Memory B cell (primary cell): ENCODE measurements at regions not wholly inside any gene's neighbourhood (a gene's known extent, or its start where the extent isn't known, plus 50 kb on each side); places are given as distances from the start of the nearest gene placed in this dataset.

Source experiments
- ATAC-seq: fragments of 150-1000 bp; cut with Tn5 transposase; 2 replicates; pipeline ENCODE4 v1.10.0; 2021; ENCODE audit warnings: low read depth, mild to moderate bottlenecking, moderate library complexity
- DNase-seq, 2 donors: peaks; one replicate each; pipeline ENCODE4 v3.0.0; 2022; ENCODE audit warnings: low spot score in 2 of 2
- H3K27ac Mint-ChIP-seq: one replicate; pipeline ENCODE4 v1.8.0; 2022; ENCODE audit warnings: mild to moderate bottlenecking, moderate library complexity, mixed read lengths
- H3K27me3 Mint-ChIP-seq: one replicate; pipeline ENCODE4 v1.8.0; 2022; ENCODE audit warnings: mixed read lengths
- H3K36me3 Mint-ChIP-seq: one replicate; pipeline ENCODE4 v1.8.0; 2022; ENCODE audit warnings: mild to moderate bottlenecking, mixed read lengths
- H3K4me1 Mint-ChIP-seq: one replicate; pipeline ENCODE4 v1.8.0; 2022; ENCODE audit warnings: mixed read lengths
- H3K4me3 Mint-ChIP-seq: one replicate; pipeline ENCODE4 v1.8.0; 2022; ENCODE audit warnings: mild to moderate bottlenecking, moderate library complexity, mixed read lengths
- H3K9me3 Mint-ChIP-seq: one replicate; pipeline ENCODE4 v1.8.0; 2022; ENCODE audit warnings: mixed read lengths

DNA sequence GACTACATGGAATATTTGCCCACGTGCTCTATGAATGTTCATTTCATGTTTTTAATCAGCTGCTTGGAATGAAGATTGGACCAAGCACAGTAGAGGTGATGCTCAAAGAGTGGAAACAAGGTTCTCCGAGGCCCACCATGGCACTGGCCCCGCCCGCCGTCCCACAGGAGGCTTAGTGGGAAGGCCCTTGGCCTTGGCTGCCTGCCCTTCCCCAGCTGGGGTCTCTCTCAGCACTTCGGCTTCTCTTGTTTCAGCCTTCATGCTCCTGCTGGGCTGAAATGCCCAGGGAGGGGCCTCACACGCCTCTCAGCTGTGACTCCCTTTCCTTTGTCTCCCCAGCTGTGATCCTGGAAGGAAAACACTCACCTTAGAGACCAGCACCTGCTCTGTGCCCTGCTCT is 833.2 kb downstream of the GALR1 start:
- Mint-ChIP-seq H3K4me1 (no peaks in the 10 kb centered on the region), H3K36me3 (no peaks in the 10 kb centered on the region), H3K27ac (no peak overlapping the region), H3K9me3 (no peaks in the 10 kb centered on the region), H3K4me3 (no peak overlapping the region), H3K27me3 (no peaks in the 10 kb centered on the region)
- DNase-seq (no peak), ATAC-seq (no peak)

DNA sequence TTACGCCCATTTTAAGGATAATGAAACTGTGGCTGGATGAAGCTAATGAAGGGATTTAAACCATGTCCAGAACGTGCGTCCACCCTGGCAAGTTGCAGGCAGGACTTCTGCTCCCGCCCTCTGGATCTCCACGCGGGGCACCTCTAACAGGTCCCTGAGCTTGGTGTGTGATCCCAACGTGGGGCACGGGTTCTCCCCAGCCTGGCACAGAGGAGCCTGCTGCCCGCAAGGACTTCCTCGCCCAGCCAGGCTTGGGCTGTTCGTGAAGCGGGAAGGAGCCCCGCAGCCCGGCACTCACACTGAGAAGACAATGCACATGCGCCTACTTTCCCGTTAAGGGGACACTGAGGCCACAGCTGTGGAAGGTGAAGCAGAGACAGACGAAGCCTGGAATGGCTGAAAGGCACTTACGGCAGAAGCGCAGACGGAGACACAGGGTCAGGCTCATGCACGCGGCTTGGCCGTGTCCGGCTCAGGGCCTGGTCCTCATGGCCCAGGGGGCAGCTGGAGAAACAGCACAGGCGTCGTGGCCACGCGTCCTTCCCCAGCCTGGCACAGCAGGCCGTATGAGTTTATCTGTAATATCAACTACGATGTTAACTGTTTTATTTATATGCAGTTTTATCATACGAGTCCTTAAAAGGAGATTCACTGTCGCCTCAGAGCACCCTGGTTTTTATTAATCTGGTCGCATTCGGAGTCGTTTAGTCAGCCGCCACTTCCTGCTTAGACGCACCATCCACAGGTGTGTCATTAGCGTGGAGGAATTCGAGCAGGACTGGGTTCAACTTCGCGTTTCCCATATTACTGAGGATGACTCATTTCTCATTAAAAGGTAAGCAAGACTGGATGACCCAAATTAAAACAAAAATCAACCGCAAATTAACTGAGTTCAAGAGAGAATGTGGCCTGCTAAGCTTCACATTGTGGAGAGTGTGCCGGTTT is 835.9 kb downstream of the GALR1 start:
- Mint-ChIP-seq H3K4me1 (no peaks in the 10 kb centered on the region), H3K36me3 (no peaks in the 10 kb centered on the region), H3K9me3 (peaks cover 2% of the 10 kb centered on the region), H3K27me3 (no peaks in the 10 kb centered on the region), H3K4me3 (no peak overlapping the region), H3K27ac (no peak overlapping the region)
- no peak for ATAC-seq
- DNase-seq: no peak

DNA sequence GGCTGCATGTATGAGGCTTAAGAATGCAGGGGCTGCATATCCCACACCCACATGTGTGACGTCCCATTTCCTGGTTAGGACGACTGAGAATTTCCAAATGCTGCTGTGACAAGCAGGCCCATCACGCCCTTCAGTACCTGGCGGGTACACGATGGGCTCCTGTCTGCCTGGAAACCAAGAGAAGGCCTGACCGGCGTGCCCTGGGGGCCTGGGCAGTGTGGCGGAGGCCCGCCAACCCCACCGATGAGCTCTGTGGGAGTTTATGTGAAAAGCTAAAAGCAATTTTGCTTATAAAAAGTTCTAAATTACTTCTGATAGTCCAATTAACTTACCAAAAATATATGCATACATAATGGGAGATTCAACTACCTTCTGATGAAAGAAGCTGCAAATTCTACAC is 837.3 kb downstream of the GALR1 start:
- Mint-ChIP-seq H3K27me3 (no peaks in the 10 kb centered on the region), H3K4me1 (no peaks in the 10 kb centered on the region), H3K9me3 (peaks cover 2% of the 10 kb centered on the region), H3K36me3 (no peaks in the 10 kb centered on the region), H3K4me3 (no peak overlapping the region), H3K27ac (no peak overlapping the region)
- no peak for ATAC-seq
- no peak for DNase-seq

DNA sequence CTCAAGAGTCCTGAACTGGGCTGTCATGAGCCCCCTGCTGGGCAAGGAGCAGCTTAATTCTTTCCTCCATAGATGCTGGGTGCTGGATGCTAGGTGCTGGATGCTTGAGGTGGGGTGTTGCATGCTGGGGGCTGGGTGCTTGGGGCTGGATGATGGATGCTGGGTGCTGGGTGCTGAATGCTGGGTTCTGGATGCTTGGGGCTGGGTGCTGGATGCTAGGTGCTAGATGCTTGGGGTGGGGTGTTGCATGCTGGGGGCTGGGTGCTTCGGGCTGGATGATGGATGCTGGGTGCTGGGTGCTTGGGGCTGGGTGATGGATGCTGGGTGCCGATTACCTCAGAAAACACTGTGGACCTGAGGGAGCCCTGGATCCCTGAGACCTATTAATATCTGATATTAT is 837.7 kb downstream of the GALR1 start:
- ATAC-seq: no peak
- Mint-ChIP-seq H3K27me3 (no peaks in the 10 kb centered on the region), H3K36me3 (no peaks in the 10 kb centered on the region), H3K4me3 (no peak overlapping the region), H3K9me3 (peaks cover 2% of the 10 kb centered on the region), H3K4me1 (no peaks in the 10 kb centered on the region), H3K27ac (no peak overlapping the region)
- DNase-seq: no peak

DNA sequence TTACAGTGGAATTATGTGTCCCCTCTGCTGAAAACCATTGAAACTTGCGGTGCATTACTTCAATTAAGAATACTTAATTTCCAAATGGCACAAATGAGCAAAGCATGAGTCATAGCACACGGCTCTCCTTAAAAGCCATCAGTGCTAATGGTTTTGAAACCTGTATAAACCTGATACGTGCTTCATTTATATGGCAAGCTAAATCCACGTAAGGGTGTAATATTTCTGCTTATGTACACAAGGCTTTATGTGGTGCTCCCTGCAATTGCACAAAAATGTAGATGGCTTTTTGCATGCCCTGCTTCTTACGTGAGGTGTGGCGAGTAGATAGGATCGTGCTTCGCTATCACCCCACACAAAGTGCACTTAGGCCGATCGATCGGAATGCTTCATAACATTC is 840.9 kb downstream of the GALR1 start:
- H3K4me1 Mint-ChIP-seq: no peaks in the 10 kb centered on the region
- no peaks in the 10 kb centered on the region for H3K27me3 Mint-ChIP-seq
- peaks cover 2% of the 10 kb centered on the region for H3K9me3 Mint-ChIP-seq
- no peak overlapping the region for H3K27ac Mint-ChIP-seq
- no peak for DNase-seq
- H3K4me3 Mint-ChIP-seq: no peak overlapping the region
- H3K36me3 Mint-ChIP-seq: no peaks in the 10 kb centered on the region
- ATAC-seq: no peak

DNA sequence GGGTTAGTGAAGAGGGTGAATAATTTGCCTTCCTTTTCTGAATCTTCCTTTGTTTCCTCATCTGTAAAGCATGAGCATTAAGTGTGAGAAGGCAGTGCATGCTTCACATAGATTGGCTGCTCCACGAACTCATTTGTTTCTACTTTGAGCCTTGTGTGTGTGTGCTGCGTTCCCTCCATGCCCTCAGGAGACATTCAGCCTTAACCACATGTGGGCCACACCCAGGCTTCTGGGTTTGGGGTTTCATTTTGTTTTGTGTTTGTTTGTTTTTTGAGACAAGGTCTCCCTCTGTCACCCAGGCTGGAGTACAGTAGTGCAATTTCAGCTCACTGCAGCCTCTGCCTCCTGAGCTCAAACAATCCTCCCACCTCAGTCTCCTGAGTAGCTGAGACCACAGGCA is 843.3 kb downstream of the GALR1 start:
- no peak for DNase-seq
- H3K27me3 Mint-ChIP-seq: no peaks in the 10 kb centered on the region
- H3K4me3 Mint-ChIP-seq: no peak overlapping the region
- H3K27ac Mint-ChIP-seq: no peak overlapping the region
- no peak for ATAC-seq
- H3K4me1 Mint-ChIP-seq: no peaks in the 10 kb centered on the region
- no peaks in the 10 kb centered on the region for H3K36me3 Mint-ChIP-seq
- H3K9me3 Mint-ChIP-seq: peaks cover 2% of the 10 kb centered on the region

DNA sequence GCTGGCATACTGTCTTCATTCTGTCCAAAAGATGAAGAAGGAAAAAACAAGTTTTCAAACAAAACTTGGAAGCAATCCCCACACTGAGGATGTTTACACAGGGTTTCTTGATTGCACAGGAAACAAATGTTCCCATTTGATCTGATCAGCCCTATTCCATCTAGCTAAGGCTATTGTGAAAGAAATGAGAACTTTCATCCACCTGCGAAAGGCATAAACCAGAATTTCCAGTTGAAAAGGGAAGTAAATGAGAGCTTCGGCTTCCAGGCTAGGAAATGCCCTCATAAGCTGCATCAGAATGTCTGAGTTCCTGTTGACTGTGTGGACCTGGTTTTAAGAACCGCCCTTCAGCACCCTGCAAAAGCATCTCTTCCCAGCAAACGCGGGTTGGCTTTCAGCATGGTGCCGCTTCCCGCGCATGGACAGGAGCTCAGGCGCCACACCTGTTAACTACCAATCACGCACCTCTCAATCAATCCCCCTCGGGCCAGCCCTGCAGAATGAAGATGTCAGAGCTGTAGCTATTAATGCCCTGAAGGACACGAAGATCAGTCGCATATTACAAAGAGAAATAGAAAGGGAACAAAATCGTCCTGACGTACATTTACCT is 850.4 kb downstream of the GALR1 start:
- no peak overlapping the region for H3K27ac Mint-ChIP-seq
- no peaks in the 10 kb centered on the region for H3K36me3 Mint-ChIP-seq
- no peaks in the 10 kb centered on the region for H3K27me3 Mint-ChIP-seq
- DNase-seq (no peak), ATAC-seq (no peak)
- no peaks in the 10 kb centered on the region for H3K4me1 Mint-ChIP-seq
- peaks cover 5% of the 10 kb centered on the region for H3K9me3 Mint-ChIP-seq
- H3K4me3 Mint-ChIP-seq: no peak overlapping the region

DNA sequence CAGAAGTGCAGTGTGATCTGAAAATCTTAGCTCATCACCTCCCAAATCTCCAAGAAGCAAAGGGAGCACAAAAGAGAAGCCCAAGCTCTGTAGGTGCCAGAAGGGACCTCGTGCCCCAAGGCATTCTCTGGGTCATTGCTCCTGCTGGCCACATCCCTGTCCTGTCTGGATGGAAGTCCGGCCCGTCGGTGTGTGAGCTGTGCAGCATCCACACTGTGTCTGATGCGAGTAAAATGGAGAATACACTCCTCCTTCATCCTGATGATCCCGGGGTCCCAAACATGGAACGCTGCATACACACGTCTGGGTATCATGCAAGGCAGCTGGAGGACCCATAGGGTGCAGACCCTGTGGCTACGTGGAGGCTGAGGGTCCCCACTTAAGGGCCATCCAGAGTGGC is 851.4 kb downstream of the GALR1 start:
- no peak for ATAC-seq
- peaks cover 7% of the 10 kb centered on the region for H3K9me3 Mint-ChIP-seq
- H3K4me1 Mint-ChIP-seq: no peaks in the 10 kb centered on the region
- no peak for DNase-seq
- no peak overlapping the region for H3K4me3 Mint-ChIP-seq
- no peaks in the 10 kb centered on the region for H3K27me3 Mint-ChIP-seq
- no peak overlapping the region for H3K27ac Mint-ChIP-seq
- no peaks in the 10 kb centered on the region for H3K36me3 Mint-ChIP-seq

DNA sequence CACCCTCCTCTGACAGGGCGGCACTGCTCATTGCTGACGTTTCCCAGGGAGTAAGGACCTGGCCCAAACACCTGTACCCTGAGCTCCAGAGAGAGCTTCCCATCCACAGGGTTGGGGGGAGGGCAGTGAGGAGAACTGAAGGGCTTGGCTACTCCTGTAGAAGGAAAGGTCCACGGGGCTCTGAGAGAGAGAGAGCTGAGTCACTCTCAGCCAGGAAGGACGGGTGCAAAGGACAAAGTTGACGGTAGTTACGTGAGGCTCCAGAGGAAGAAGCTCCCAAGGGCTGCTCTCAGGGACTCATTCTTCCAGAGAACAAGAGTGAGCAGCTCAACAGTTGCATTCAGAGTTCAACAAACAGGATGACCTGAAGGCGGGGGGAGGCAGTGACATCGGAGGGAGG is 852.5 kb downstream of the GALR1 start:
- ATAC-seq (no peak), DNase-seq (no peak)
- Mint-ChIP-seq H3K9me3 (peaks cover 7% of the 10 kb centered on the region), H3K27me3 (no peaks in the 10 kb centered on the region), H3K4me1 (no peaks in the 10 kb centered on the region), H3K36me3 (no peaks in the 10 kb centered on the region), H3K27ac (no peak overlapping the region), H3K4me3 (no peak overlapping the region)

DNA sequence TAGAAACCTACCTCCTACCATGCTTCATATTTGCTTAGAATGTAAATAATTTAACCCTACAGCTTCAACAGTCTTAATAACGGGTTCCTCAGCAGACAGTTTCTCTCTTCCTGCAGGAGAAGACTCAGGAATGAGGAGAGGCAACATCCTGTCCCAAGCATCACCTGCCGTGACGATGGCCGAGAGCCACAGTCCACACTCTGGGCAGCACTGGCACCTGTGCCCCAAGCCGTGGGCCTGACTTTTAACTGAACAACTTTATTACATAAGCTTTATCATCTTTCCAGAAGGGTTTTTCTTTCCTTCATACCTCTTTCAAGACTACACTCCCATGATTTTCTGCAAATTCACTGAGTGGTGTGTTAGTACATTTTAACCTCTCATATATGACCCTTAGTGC is 856.0 kb downstream of the GALR1 start:
- Mint-ChIP-seq H3K36me3 (no peaks in the 10 kb centered on the region), H3K4me1 (no peaks in the 10 kb centered on the region), H3K27me3 (no peaks in the 10 kb centered on the region), H3K9me3 (peaks cover 7% of the 10 kb centered on the region), H3K4me3 (no peak overlapping the region), H3K27ac (no peak overlapping the region)
- no peak for DNase-seq
- ATAC-seq: no peak

DNA sequence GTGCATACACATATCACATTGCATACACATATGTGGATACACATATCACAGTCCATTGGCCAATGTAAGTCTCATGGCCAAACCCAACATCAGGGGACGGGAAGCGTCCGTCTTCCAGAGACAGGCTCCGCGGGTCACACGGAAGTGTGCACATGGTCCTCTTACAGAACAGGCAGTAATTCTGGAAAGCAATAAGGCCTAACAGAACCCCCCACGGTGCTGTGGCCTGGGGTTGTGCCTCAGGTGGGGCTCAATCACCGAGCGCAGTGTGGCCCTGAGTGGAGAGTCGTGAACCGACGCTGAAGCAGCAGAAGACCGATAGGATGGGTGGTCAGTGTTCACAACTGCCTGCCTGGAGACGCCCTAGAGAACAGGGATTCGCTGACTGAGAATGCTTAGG is 857.3 kb downstream of the GALR1 start:
- Mint-ChIP-seq H3K4me3 (no peak overlapping the region), H3K9me3 (peaks cover 7% of the 10 kb centered on the region), H3K27ac (no peak overlapping the region), H3K36me3 (no peaks in the 10 kb centered on the region), H3K27me3 (no peaks in the 10 kb centered on the region), H3K4me1 (no peaks in the 10 kb centered on the region)
- ATAC-seq: no peak
- DNase-seq: no peak

DNA sequence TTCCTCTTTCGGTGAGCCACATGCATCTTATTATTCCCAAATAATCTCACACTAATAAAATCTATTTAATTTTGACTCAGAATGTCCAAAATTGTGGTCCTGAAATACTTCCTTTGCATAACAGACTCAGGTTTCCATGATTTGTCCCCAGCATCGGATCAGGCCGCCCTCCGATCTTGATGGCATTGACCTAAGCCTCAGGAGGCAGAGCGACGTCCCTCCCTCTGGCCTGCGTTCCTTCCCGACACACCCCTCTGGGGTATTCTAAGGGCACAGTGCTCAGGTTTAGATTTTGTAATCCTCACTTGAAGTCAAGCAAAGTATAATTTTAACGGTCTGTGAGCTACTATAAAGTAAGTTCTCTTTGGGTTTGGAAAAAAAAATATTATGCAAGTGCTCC is 857.7 kb downstream of the GALR1 start:
- H3K4me1 Mint-ChIP-seq: no peaks in the 10 kb centered on the region
- H3K36me3 Mint-ChIP-seq: no peaks in the 10 kb centered on the region
- no peak overlapping the region for H3K27ac Mint-ChIP-seq
- H3K4me3 Mint-ChIP-seq: no peak overlapping the region
- H3K9me3 Mint-ChIP-seq: peaks cover 7% of the 10 kb centered on the region
- ATAC-seq (no peak), DNase-seq (no peak)
- no peaks in the 10 kb centered on the region for H3K27me3 Mint-ChIP-seq

DNA sequence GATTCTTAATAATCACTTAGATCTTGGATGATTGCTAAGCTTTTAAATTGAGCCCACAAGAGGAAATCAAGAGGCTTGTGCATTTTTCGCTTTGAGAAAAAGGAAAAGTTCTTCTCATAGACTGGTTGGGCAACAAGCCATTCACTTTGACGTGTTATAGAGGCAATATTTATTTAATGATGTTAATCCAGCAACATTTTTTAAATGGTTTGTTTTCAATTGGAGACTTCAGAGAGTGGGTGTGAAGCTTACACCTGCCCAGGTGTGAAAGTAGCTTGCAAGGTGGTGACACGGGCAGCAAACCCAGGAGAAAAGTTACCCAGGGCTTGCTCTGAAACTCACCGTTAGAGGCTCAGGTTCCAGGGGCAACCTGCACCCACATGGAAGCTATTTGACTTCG is 858.9 kb downstream of the GALR1 start:
- no peak for DNase-seq
- no peak for ATAC-seq
- Mint-ChIP-seq H3K4me1 (no peaks in the 10 kb centered on the region), H3K36me3 (no peaks in the 10 kb centered on the region), H3K27ac (no peak overlapping the region), H3K4me3 (no peak overlapping the region), H3K27me3 (no peaks in the 10 kb centered on the region), H3K9me3 (peaks cover 6% of the 10 kb centered on the region)

DNA sequence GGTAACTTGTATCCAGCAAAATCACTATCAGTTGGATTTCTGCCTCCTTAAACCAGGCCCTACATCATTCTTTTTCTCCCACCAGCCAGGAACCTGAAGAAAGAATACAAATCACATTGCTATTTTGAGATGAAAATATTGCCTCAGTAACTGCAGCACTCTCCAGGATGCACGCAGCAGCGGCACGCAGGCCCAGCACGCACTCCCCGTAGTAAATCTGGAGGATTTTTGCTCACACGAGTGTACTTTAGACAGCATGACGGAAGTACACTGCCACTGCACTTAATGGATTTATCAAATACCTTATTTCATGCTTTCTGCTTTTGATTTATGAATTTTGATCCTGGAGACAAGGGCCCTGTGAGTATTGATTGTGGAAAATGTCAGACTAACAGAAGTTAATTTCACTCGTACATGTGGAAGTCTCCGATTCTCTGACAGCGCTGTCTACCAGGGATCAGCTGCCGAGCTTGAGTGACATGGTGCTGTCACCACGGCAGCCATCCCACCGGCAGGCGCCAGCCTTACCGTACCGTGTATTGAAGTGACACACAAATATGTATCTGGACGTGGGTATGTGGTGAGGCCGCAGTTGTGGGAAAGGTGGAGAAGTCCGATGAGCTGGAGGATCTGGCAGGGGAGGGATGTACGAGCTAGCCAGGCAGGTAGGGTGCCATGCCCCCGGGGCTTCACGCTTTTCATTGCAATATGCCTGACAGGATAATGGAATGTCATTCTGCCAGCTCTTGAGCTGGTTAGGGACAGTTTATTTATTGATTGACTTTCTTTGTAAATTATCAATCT is 863.7 kb downstream of the GALR1 start:
- DNase-seq (no peak), ATAC-seq (no peak)
- H3K27ac Mint-ChIP-seq: no peak overlapping the region
- H3K36me3 Mint-ChIP-seq: no peaks in the 10 kb centered on the region
- no peaks in the 10 kb centered on the region for H3K27me3 Mint-ChIP-seq
- no peak overlapping the region for H3K4me3 Mint-ChIP-seq
- peaks cover 2% of the 10 kb centered on the region for H3K9me3 Mint-ChIP-seq
- no peaks in the 10 kb centered on the region for H3K4me1 Mint-ChIP-seq
